Panc1 (cell line): ENCODE measurements at regions not wholly inside any gene's neighbourhood (a gene's known extent, or its start where the extent isn't known, plus 50 kb on each side); places are given as distances from the start of the nearest gene placed in this dataset.

Experiments used
- SIN3A ChIP-seq: IDR thresholded peaks from 2 replicates; pipeline ENCODE4 v1.6.1; 2012; ENCODE audit warnings: low read depth, mild to moderate bottlenecking, low read length, moderate library complexity, borderline replicate concordance; ENCODE audit not compliant: insufficient read depth
- TF ChIP-seq, protein P1 (sequence below): fragments of 450-650 bp; IDR thresholded peaks from 2 replicates; pipeline ENCODE4 v1.5.1; 2017; ENCODE audit warnings: mild to moderate bottlenecking

DNA sequence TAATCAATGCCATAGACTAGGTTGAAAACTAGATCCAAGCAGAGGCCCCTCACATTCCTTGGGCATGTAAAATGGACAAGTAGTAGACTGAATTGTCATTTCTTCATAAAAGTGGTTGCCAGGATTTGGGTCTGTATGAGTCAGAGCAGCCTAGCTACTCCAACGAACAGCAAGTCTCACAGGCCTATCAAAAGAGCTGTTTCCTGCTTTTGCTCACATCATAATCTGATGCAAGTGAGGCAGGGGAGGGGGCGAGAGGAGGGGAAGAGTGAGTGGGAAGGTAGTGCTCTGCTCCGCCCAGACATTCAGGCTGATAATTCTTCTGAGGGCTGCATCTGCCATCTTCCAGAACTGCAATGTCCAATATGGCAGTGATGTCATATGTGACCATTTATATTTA lies 228.9 kb upstream of the PRICKLE2 start:
- TF ChIP-seq, protein P1, sequence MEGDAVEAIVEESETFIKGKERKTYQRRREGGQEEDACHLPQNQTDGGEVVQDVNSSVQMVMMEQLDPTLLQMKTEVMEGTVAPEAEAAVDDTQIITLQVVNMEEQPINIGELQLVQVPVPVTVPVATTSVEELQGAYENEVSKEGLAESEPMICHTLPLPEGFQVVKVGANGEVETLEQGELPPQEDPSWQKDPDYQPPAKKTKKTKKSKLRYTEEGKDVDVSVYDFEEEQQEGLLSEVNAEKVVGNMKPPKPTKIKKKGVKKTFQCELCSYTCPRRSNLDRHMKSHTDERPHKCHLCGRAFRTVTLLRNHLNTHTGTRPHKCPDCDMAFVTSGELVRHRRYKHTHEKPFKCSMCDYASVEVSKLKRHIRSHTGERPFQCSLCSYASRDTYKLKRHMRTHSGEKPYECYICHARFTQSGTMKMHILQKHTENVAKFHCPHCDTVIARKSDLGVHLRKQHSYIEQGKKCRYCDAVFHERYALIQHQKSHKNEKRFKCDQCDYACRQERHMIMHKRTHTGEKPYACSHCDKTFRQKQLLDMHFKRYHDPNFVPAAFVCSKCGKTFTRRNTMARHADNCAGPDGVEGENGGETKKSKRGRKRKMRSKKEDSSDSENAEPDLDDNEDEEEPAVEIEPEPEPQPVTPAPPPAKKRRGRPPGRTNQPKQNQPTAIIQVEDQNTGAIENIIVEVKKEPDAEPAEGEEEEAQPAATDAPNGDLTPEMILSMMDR, result no peak
- no peak for TF ChIP-seq SIN3A
